CD4-positive, CD25-positive, alpha-beta regulatory T cell (primary cell): ENCODE measurements at regions not wholly inside any gene's neighbourhood (a gene's known extent, or its start where the extent isn't known, plus 50 kb on each side); places are given as distances from the start of the nearest gene placed in this dataset.

Experiments used
- ATAC-seq, 2 donors: fragments of 150-1000 bp; cut with Tn5 transposase; one replicate each; pipeline ENCODE4 v1.10.0; 2021; ENCODE audit warnings: low read depth in 2 of 2, moderate number of reproducible peaks in 2 of 2, moderate library complexity in 1 of 2
- DNase-seq, 3 donors: peaks; one replicate each; pipeline versions ENCODE4 v3.0.0 to v3.0.0-alpha.2; 2012 to 2022; ENCODE audit warnings: mixed read lengths in 1 of 3
- H3K27ac ChIP-seq: one replicate; pipeline ENCODE4 v1.7.0; 2013; ENCODE audit warnings: mild to moderate bottlenecking, low read length; ENCODE audit not compliant: insufficient read depth, poor library complexity, severe bottlenecking
- H3K27me3 ChIP-seq: one replicate; pipeline ENCODE4 v1.7.0; 2013; ENCODE audit warnings: low read length; ENCODE audit not compliant: control insufficient read depth, insufficient read depth
- H3K36me3 ChIP-seq: one replicate; pipeline ENCODE4 v1.7.0; 2013; ENCODE audit warnings: mild to moderate bottlenecking, low read length, moderate library complexity; ENCODE audit not compliant: control insufficient read depth, insufficient read depth
- H3K4me1 ChIP-seq: 2 replicates; pipeline ENCODE4 v1.7.0; 2013; ENCODE audit warnings: mild to moderate bottlenecking, low read length; ENCODE audit not compliant: insufficient read depth, control insufficient read depth, poor library complexity, severe bottlenecking
- H3K4me3 ChIP-seq: one replicate; pipeline ENCODE4 v1.7.0; 2013; ENCODE audit warnings: low read depth, mild to moderate bottlenecking, low read length, moderate library complexity
- H3K9me3 ChIP-seq, 2 experiments: 1 replicate in 1 of 2; 2 replicates in 1 of 2; pipeline ENCODE4 v1.7.0; 2013; ENCODE audit warnings: low read length in 2 of 2, mild to moderate bottlenecking in 1 of 2, moderate library complexity in 1 of 2; ENCODE audit not compliant: control insufficient read depth in 2 of 2
- H3K27ac Mint-ChIP-seq, 3 donors: one replicate each; pipeline ENCODE4 v1.8.0; 2020 to 2022; ENCODE audit warnings: mild to moderate bottlenecking in 3 of 3, mixed read lengths in 3 of 3, moderate library complexity in 2 of 3
- H3K27me3 Mint-ChIP-seq: one replicate; pipeline ENCODE4 v1.8.0; 2022; ENCODE audit warnings: mild to moderate bottlenecking, mixed read lengths
- H3K36me3 Mint-ChIP-seq: one replicate; pipeline ENCODE4 v1.8.0; 2020; ENCODE audit warnings: mixed read lengths
- H3K4me1 Mint-ChIP-seq, 4 donors: one replicate each; pipeline ENCODE4 v1.8.0; 2020 to 2022; ENCODE audit warnings: mixed read lengths in 4 of 4, mild to moderate bottlenecking in 1 of 4
- H3K4me3 Mint-ChIP-seq, 4 donors: one replicate each; pipeline ENCODE4 v1.8.0; 2020 to 2022; ENCODE audit warnings: mild to moderate bottlenecking in 4 of 4, mixed read lengths in 4 of 4, moderate library complexity in 3 of 4
- H3K9me3 Mint-ChIP-seq, 7 donors: one replicate each; pipeline ENCODE4 v1.8.0; 2020 to 2022; ENCODE audit warnings: mixed read lengths in 7 of 7, mild to moderate bottlenecking in 3 of 7, moderate library complexity in 2 of 7

DNA sequence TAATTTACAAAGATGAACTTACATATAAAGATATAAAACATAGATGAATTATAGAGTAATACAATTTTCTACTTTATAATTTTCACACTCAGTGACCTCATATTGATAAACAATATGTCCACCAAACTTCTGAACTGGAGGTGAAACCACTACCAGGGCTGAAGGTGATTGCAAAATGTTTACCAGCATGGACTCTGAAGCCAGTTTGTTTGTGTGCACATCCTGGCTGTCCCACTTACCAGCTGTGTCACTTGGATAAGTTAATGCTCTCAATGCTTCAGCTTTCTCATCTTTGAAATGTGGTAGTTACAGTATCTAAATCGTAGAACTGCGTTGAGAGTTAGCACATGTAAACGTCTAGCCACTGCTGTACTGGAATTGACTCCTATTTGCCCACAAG is 392.6 kb downstream of the HNRNPD start:
- H3K4me1 ChIP-seq = no peaks in the 10 kb centered on the region
- no peaks in the 10 kb centered on the region for H3K27me3 Mint-ChIP-seq
- H3K27ac Mint-ChIP-seq = no peak overlapping the region
- ATAC-seq (no peak), DNase-seq (no peak)
- no peaks in the 10 kb centered on the region for H3K36me3 ChIP-seq
- no peak overlapping the region for H3K27ac ChIP-seq
- H3K4me3 ChIP-seq = no peak overlapping the region
- no peaks in the 10 kb centered on the region for H3K4me1 Mint-ChIP-seq
- H3K9me3 ChIP-seq = no peaks in the 10 kb centered on the region
- H3K27me3 ChIP-seq = no peaks in the 10 kb centered on the region
- H3K9me3 Mint-ChIP-seq = no peaks in the 10 kb centered on the region
- H3K4me3 Mint-ChIP-seq = no peak overlapping the region
- no peaks in the 10 kb centered on the region for H3K36me3 Mint-ChIP-seq

DNA sequence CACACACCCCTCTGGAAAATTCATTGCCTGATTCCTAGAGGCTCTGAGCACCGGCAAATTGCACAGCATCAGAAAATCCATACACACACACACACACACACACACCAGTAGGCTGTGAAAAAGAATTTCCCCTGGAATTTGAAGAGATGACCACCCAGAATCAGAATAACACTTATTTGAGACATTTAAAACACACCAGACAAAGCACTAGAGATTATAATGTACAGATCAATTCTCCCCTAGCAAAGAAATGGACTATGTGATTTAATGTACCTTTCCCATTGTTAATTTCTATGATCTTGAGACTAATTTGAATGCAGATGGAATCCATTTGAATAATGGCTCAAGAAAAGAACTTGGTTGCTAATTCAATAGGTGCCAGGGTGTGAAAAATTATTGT is 399.3 kb downstream of the HNRNPD start:
- H3K4me1 ChIP-seq = no peaks in the 10 kb centered on the region
- H3K27me3 ChIP-seq = no peaks in the 10 kb centered on the region
- DNase-seq (no peak), ATAC-seq (no peak)
- H3K27me3 Mint-ChIP-seq = no peaks in the 10 kb centered on the region
- no peaks in the 10 kb centered on the region for H3K36me3 ChIP-seq
- no peaks in the 10 kb centered on the region for H3K9me3 Mint-ChIP-seq
- no peak overlapping the region for H3K27ac Mint-ChIP-seq
- H3K9me3 ChIP-seq = no peaks in the 10 kb centered on the region
- H3K36me3 Mint-ChIP-seq = no peaks in the 10 kb centered on the region
- no peak overlapping the region for H3K4me3 Mint-ChIP-seq
- peaks cover 0 to 3% (median 0%) of the 10 kb centered on the region in 4 donors for H3K4me1 Mint-ChIP-seq
- no peak overlapping the region for H3K27ac ChIP-seq
- H3K4me3 ChIP-seq = no peak overlapping the region

DNA sequence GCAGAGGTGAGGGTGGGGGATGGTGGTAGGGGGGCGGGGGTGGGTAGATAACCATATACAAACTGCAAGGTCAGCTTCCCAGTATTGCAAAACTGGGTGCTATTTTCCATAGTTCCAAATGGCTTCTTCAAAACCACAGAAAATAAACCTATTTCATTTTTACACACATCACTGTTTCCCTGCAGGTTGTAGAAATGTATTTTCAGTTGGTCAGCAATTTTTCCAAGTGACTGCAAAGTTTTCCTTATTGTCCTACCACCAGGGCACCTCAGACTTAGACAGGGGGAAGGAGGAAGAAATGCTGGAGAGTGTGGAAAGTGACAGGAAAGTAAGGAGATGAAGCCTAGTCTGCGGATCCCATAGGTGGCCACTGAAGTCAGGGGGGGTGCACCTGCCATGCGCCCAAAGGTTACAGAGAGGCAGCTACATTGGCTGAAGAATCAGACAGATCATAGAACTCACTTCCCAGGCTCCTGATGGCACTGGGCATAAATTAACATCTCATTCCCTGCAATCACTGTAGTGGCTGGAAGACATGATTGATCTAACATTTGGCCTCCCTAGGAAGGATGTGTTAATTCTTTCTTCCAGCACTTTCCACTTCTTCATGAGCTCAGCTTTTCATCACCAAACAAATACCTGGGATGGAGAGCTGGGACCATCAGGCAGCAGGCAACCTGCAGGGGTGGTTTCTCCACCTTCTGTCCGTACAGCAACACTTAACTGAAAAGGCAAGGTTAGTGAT is 402.0 kb downstream of the HNRNPD start:
- Mint-ChIP-seq H3K27me3 (peaks cover 6% of the 10 kb centered on the region), H3K4me3 (no peak overlapping the region), H3K4me1 (peaks cover 0 to 3% (median 0%) of the 10 kb centered on the region in 4 donors), H3K9me3 (no peaks in the 10 kb centered on the region), H3K27ac (no peak overlapping the region), H3K36me3 (no peaks in the 10 kb centered on the region)
- no peak overlapping the region for H3K4me3 ChIP-seq
- peaks cover 2% of the 10 kb centered on the region for H3K27me3 ChIP-seq
- no peak for DNase-seq
- no peak overlapping the region for H3K27ac ChIP-seq
- ATAC-seq = no peak
- H3K4me1 ChIP-seq = no peaks in the 10 kb centered on the region
- no peaks in the 10 kb centered on the region for H3K9me3 ChIP-seq
- H3K36me3 ChIP-seq = no peaks in the 10 kb centered on the region

DNA sequence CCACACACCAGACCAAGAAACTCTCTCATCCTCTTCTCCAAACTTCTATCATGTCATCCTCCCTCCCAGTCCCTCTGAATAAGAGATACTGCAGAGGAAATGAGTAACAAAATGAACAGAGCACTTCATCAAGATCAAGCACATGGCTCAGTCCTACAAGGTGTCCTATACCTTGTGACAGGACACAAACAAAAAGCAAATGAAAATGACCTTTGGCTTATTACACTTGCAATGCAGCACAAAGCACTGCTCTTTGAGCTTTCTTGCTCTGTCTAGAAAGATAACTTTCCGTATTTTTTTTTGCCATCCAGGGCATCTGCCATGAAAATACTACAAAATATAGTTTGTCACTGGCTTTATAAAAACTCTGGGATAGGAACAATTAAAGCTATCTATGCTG is 402.7 kb downstream of the HNRNPD start:
- Histone ChIP-seq H3K27ac (no peak overlapping the region), H3K4me1 (no peaks in the 10 kb centered on the region), H3K36me3 (no peaks in the 10 kb centered on the region), H3K27me3 (peaks cover 2% of the 10 kb centered on the region), H3K9me3 (no peaks in the 10 kb centered on the region), H3K4me3 (no peak overlapping the region)
- Mint-ChIP-seq H3K27ac (no peak overlapping the region), H3K36me3 (no peaks in the 10 kb centered on the region), H3K4me1 (peaks cover 0 to 3% (median under 1%) of the 10 kb centered on the region in 4 donors), H3K9me3 (no peaks in the 10 kb centered on the region), H3K27me3 (peaks cover 6% of the 10 kb centered on the region), H3K4me3 (no peak overlapping the region)
- DNase-seq (no peak), ATAC-seq (no peak)

DNA sequence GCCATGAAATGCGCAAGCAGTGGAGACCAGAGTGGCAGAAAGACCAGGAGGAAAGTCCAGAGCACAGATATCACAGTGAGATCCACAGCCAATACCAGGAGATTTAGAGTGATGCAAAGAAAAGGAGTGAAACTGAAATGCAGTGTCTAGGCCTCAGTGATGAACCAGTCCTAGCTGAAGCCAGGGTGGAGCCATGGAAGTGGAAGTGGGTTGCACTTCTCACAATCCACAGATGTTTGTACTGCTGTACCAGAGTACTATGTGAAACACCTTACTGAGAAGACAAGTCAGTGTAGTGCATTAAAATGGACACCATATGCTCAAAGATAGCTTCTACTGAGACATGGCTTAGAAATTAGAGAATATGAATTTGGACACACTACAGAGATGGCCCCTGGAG is 403.3 kb downstream of the HNRNPD start:
- Mint-ChIP-seq H3K4me1 (peaks cover 0 to 7% (median 1%) of the 10 kb centered on the region in 4 donors), H3K27ac (no peak overlapping the region), H3K27me3 (peaks cover 8% of the 10 kb centered on the region), H3K36me3 (no peaks in the 10 kb centered on the region), H3K4me3 (no peak overlapping the region), H3K9me3 (no peaks in the 10 kb centered on the region)
- no peaks in the 10 kb centered on the region for H3K9me3 ChIP-seq
- no peak overlapping the region for H3K4me3 ChIP-seq
- H3K27me3 ChIP-seq = peaks cover 2% of the 10 kb centered on the region
- no peaks in the 10 kb centered on the region for H3K36me3 ChIP-seq
- no peak for DNase-seq
- H3K27ac ChIP-seq = no peak overlapping the region
- ATAC-seq = no peak
- H3K4me1 ChIP-seq = no peaks in the 10 kb centered on the region

DNA sequence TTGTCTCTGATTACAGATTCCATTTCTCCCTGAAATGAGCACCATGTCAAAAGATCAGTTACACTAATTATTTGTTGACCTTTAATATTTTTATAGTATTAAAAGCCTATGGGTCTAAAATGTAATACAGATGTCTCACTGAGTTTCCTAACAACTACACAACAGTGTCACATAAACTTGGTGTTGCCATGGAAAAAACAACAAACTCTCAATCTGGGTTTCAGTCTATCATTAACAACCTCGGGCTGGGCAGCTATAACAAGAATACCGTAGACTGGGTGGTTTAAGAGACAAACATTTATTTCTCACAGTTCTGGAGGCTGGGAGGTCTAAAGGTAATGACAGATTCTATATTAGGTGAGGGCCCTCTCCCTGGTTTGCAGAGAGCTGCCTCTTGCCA is 407.1 kb downstream of the HNRNPD start:
- Mint-ChIP-seq H3K27me3 (peaks cover 13% of the 10 kb centered on the region), H3K9me3 (no peaks in the 10 kb centered on the region), H3K27ac (no peak overlapping the region), H3K36me3 (no peaks in the 10 kb centered on the region), H3K4me3 (no peak overlapping the region), H3K4me1 (peaks cover 0 to 8% (median 0%) of the 10 kb centered on the region in 4 donors)
- DNase-seq (no peak), ATAC-seq (no peak)
- no peaks in the 10 kb centered on the region for H3K4me1 ChIP-seq
- H3K9me3 ChIP-seq = no peaks in the 10 kb centered on the region
- no peak overlapping the region for H3K27ac ChIP-seq
- peaks cover 2% of the 10 kb centered on the region for H3K27me3 ChIP-seq
- H3K36me3 ChIP-seq = no peaks in the 10 kb centered on the region
- H3K4me3 ChIP-seq = no peak overlapping the region

DNA sequence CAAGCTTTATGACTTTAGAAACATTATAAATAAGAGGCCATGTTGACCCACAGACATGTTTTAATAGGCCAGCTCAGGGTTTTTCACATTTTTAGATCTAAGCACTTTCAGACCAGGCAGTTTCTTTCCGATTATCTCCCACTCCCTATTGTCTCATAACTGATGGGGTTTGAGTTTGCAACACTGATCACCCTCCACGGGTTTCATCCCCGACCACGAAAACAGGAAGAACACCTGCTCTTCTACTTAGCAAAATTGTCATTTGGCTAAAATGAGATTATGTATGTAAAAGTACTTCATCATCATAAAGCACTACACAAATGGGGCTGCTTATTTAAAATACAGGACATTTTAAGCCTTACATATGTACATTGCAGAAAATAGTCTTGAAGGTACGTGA is 407.9 kb downstream of the HNRNPD start:
- H3K27ac Mint-ChIP-seq = no peak overlapping the region
- peaks cover 2% of the 10 kb centered on the region for H3K27me3 ChIP-seq
- peaks cover 13% of the 10 kb centered on the region for H3K27me3 Mint-ChIP-seq
- peaks cover 0 to 8% (median 0%) of the 10 kb centered on the region in 4 donors for H3K4me1 Mint-ChIP-seq
- no peaks in the 10 kb centered on the region for H3K4me1 ChIP-seq
- no peak overlapping the region for H3K4me3 ChIP-seq
- DNase-seq (no peak), ATAC-seq (no peak)
- H3K27ac ChIP-seq = no peak overlapping the region
- H3K9me3 Mint-ChIP-seq = no peaks in the 10 kb centered on the region
- H3K4me3 Mint-ChIP-seq = peak overlapping the region in 1 of 4 donors; percentile 25
- no peaks in the 10 kb centered on the region for H3K36me3 Mint-ChIP-seq
- H3K9me3 ChIP-seq = no peaks in the 10 kb centered on the region
- H3K36me3 ChIP-seq = no peaks in the 10 kb centered on the region

DNA sequence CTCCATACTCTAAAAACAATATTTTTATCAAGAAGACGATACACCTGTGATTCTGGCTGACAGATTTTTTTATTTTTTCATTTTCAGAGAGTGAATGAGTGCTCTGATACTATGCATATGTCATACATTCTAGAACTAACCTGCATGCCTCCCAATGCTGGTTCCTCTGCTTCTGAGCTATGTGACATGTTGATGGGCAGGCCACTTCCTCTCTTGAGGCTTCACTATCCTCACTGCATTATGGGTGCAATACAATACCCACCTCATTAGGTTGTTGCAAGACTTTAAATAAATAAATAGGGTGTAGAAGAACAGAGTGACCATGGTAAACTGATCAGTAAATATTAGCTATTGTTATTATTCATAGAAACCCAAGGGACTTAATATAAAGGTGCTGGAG is 408.3 kb downstream of the HNRNPD start:
- Mint-ChIP-seq H3K27me3 (peaks cover 13% of the 10 kb centered on the region), H3K4me1 (peaks cover 0 to 8% (median 0%) of the 10 kb centered on the region in 4 donors), H3K9me3 (no peaks in the 10 kb centered on the region), H3K27ac (no peak overlapping the region), H3K36me3 (no peaks in the 10 kb centered on the region), H3K4me3 (no peak overlapping the region)
- Histone ChIP-seq H3K4me3 (no peak overlapping the region), H3K27me3 (peaks cover 2% of the 10 kb centered on the region), H3K27ac (no peak overlapping the region), H3K36me3 (no peaks in the 10 kb centered on the region), H3K9me3 (no peaks in the 10 kb centered on the region), H3K4me1 (no peaks in the 10 kb centered on the region)
- DNase-seq (peak in 1 of 3 donors; percentile 3), ATAC-seq (no peak)
